Fibroblast of lung (primary cell): ENCODE measurements at regions not wholly inside any gene's neighbourhood (a gene's known extent, or its start where the extent isn't known, plus 50 kb on each side); places are given as distances from the start of the nearest gene placed in this dataset.

Experiments used
- DNase-seq, 2 donors: peaks; one replicate each; pipeline versions ENCODE4 v3.0.0 to v3.0.0-alpha.2; 2010; ENCODE audit warnings: low read depth in 2 of 2
- H2AFZ ChIP-seq: 2 replicates; pipeline ENCODE4 v1.5.1; 2012; ENCODE audit warnings: low read length, control low read depth, inconsistent platforms
- H3K27ac ChIP-seq: 2 replicates; pipeline ENCODE4 v1.5.1; 2011; ENCODE audit warnings: low read length, control low read depth; ENCODE audit not compliant: insufficient read depth
- H3K27me3 ChIP-seq: 2 replicates; pipeline ENCODE4 v1.5.1; 2011; ENCODE audit warnings: mild to moderate bottlenecking, low read length; ENCODE audit not compliant: control insufficient read depth, insufficient read depth
- H3K36me3 ChIP-seq: 2 replicates; pipeline ENCODE4 v1.5.1; 2011; ENCODE audit warnings: low read length; ENCODE audit not compliant: control insufficient read depth, insufficient read depth
- H3K4me1 ChIP-seq: 2 replicates; pipeline ENCODE4 v1.5.1; 2011; ENCODE audit warnings: low read length; ENCODE audit not compliant: control insufficient read depth, insufficient read depth; ENCODE audit errors: extremely low read depth
- H3K4me2 ChIP-seq: 2 replicates; pipeline ENCODE4 v1.5.1; 2011; ENCODE audit warnings: low read length, control low read depth; ENCODE audit not compliant: insufficient read depth; ENCODE audit errors: extremely low read depth
- H3K4me3 ChIP-seq, 4 experiments: fragments of 200-600 bp in 1 of 4; sonication (generic) in 1 of 4; replicated peaks in 1 of 4; 2 replicates each; pipeline ENCODE4 v1.5.1; 2011 to 2016; ENCODE audit warnings: low read length in 4 of 4, low read depth in 3 of 4, mild to moderate bottlenecking in 3 of 4, control low read depth in 2 of 4, inconsistent platforms in 1 of 4, mixed read lengths in 1 of 4; ENCODE audit not compliant: insufficient read depth in 1 of 4; ENCODE audit errors: control extremely low read depth in 1 of 4
- H3K79me2 ChIP-seq: 2 replicates; pipeline ENCODE4 v1.5.1; 2012; ENCODE audit warnings: mild to moderate bottlenecking, low read length, inconsistent platforms; ENCODE audit not compliant: control insufficient read depth, insufficient read depth
- H3K9ac ChIP-seq: 2 replicates; pipeline ENCODE4 v1.5.1; 2011; ENCODE audit warnings: mild to moderate bottlenecking, low read length, control low read depth; ENCODE audit not compliant: insufficient read depth
- H3K9me3 ChIP-seq: 2 replicates; pipeline ENCODE4 v1.5.1; 2012; ENCODE audit warnings: low read depth, low read length; ENCODE audit not compliant: control insufficient read depth, insufficient read depth
- H4K20me1 ChIP-seq: 2 replicates; pipeline ENCODE4 v1.5.1; 2011; ENCODE audit warnings: low read length; ENCODE audit not compliant: control insufficient read depth, insufficient read depth; ENCODE audit errors: extremely low read depth
- EZH2 ChIP-seq: IDR thresholded peaks from 2 replicates; pipeline ENCODE4 v1.5.1; 2012; ENCODE audit warnings: low read length, control low read depth, mild to moderate bottlenecking; ENCODE audit errors: missing control alignments
- TF ChIP-seq, protein P1 (sequence below), 2 donors: IDR thresholded peaks in 1 of 2; conservative IDR thresholded peaks in 1 of 2; 1 replicate in 1 of 2; 2 replicates in 1 of 2; pipeline ENCODE4 v1.5.1; 2011 to 2012; ENCODE audit warnings: low read length in 2 of 2, control low read depth in 1 of 2, inconsistent platforms in 1 of 2, low read depth in 1 of 2, mild to moderate bottlenecking in 1 of 2

DNA sequence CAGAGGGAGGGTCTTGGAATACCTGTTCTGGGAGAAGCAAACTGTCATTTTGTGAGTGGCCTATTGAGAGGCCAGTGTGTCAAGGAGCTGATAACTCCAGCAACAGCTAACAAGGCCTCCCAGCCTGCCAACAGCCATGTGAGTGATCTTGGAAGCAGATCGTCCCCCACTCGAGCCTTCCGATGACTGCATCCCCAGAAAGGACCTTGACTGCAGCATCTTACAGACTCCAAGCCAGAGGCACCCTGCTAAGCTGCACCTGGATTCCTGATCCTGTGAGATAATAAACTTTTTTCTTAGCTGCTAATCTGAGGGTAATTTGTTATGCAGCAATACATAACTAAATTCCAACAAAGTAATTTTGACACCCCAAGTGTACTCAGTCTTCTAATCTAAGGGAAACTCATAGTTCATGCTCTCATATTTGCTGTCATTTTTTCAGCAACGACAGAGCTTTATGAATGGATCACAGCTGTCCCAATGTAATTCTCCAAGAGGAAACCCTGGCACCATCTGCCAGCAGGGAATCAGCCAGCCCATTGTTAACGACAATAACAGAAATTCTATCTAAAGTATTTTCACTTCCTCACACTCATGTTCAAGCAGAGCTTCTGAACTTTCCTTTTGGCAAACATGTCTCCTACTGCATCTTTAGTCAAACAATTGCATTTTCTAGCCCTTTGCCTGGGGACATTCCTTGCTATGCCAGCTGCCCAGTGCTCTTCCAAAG is 470.2 kb upstream of the BTBD3 start:
- Histone ChIP-seq H3K9ac (no peak overlapping the region), H4K20me1 (no peaks in the 10 kb centered on the region), H3K27ac (no peak overlapping the region), H3K27me3 (no peaks in the 10 kb centered on the region), H3K36me3 (no peaks in the 10 kb centered on the region), H3K4me2 (no peak overlapping the region), H3K4me1 (no peaks in the 10 kb centered on the region), H3K4me3 (no peak overlapping the region), H3K79me2 (no peaks in the 10 kb centered on the region), H3K9me3 (no peaks in the 10 kb centered on the region), H2AFZ (no peak overlapping the region)
- no peak for DNase-seq
- TF ChIP-seq, protein P1, sequence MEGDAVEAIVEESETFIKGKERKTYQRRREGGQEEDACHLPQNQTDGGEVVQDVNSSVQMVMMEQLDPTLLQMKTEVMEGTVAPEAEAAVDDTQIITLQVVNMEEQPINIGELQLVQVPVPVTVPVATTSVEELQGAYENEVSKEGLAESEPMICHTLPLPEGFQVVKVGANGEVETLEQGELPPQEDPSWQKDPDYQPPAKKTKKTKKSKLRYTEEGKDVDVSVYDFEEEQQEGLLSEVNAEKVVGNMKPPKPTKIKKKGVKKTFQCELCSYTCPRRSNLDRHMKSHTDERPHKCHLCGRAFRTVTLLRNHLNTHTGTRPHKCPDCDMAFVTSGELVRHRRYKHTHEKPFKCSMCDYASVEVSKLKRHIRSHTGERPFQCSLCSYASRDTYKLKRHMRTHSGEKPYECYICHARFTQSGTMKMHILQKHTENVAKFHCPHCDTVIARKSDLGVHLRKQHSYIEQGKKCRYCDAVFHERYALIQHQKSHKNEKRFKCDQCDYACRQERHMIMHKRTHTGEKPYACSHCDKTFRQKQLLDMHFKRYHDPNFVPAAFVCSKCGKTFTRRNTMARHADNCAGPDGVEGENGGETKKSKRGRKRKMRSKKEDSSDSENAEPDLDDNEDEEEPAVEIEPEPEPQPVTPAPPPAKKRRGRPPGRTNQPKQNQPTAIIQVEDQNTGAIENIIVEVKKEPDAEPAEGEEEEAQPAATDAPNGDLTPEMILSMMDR (conservative IDR thresholded peaks at IDR 0.05 in 1 of 2, IDR thresholded peaks at IDR 0.05 in 1 of 2; ENCODE audit: low read depth in 1 of 2, low read length in 2 of 2) = no peak
- no peak for TF ChIP-seq EZH2

DNA sequence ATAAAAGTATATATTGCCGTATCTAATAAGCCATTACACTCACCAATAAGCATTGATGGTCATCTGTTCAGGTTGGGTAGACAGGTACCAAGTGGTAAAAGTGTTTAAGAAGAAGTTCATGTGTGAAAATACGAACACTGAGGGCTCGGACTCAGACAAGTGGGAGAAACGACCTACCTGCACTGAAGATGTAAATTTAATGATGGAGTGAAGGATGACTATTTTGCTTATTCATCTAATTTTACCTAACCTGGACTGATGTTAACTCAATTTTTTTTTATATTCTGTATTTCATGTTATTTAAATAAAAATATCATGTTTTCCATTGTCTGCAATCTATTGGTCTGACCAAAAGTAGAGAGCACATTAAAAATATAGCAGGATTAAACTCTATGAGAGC is 469.1 kb upstream of the BTBD3 start:
- no peak for TF ChIP-seq EZH2
- TF ChIP-seq, protein P1 (conservative IDR thresholded peaks at IDR 0.05 in 1 of 2, IDR thresholded peaks at IDR 0.05 in 1 of 2; ENCODE audit: low read depth in 1 of 2, low read length in 2 of 2) = no peak
- H3K4me1 ChIP-seq = no peaks in the 10 kb centered on the region
- no peak overlapping the region for H3K9ac ChIP-seq

DNA sequence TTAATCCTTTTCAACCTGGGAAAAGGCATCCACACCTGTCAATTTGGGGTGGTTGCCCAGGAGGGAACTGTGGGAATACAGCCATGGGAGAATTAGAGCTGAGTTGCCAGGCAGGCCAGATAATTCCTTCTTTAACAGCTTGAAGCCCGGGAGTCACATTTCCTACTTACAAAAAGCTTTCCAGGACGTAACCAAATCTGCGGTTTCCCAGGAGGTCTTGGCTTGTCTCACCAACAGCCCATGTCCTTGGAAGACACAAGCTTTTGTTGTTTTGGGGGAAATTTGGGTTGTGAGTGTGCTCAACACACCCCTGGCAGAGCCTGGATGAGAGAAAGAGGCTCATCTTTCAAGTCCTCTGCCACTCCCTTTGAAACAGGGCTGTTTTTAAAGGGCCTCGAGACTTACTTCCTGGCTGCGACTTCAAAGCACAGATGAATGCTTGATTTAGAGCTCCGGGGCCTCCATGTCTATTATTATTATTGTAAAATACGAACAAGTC is 465.9 kb upstream of the BTBD3 start:
- Histone ChIP-seq H3K79me2 (no peaks in the 10 kb centered on the region), H3K4me3 (no peak overlapping the region), H3K36me3 (no peaks in the 10 kb centered on the region), H3K9me3 (no peaks in the 10 kb centered on the region), H3K4me1 (peaks cover 2% of the 10 kb centered on the region), H2AFZ (peak overlapping the region; percentile 28), H3K27me3 (no peaks in the 10 kb centered on the region), H3K27ac (no peak overlapping the region), H4K20me1 (no peaks in the 10 kb centered on the region), H3K4me2 (no peak overlapping the region), H3K9ac (no peak overlapping the region)
- no peak for TF ChIP-seq EZH2
- TF ChIP-seq, protein P1 (conservative IDR thresholded peaks at IDR 0.05 in 1 of 2, IDR thresholded peaks at IDR 0.05 in 1 of 2; ENCODE audit: low read depth in 1 of 2, low read length in 2 of 2) = no peak
- peak; percentile 38 to 81 for DNase-seq

More for the DNA sequence above, 469.1 kb upstream of the BTBD3 start:
- H3K79me2 ChIP-seq = no peaks in the 10 kb centered on the region
- H2AFZ ChIP-seq = no peak overlapping the region
- DNase-seq = no peak
- H3K4me2 ChIP-seq = no peak overlapping the region
- H3K36me3 ChIP-seq = no peaks in the 10 kb centered on the region
- no peak overlapping the region for H3K27ac ChIP-seq
- H3K4me3 ChIP-seq = no peak overlapping the region
- H3K9me3 ChIP-seq = no peaks in the 10 kb centered on the region
- H4K20me1 ChIP-seq = no peaks in the 10 kb centered on the region
- no peaks in the 10 kb centered on the region for H3K27me3 ChIP-seq
